ENCODE measurements at regions not wholly inside any gene's neighbourhood (a gene's known extent, or its start where the extent isn't known, plus 50 kb on each side); places are given as distances from the start of the nearest gene placed in this dataset.

DNA sequence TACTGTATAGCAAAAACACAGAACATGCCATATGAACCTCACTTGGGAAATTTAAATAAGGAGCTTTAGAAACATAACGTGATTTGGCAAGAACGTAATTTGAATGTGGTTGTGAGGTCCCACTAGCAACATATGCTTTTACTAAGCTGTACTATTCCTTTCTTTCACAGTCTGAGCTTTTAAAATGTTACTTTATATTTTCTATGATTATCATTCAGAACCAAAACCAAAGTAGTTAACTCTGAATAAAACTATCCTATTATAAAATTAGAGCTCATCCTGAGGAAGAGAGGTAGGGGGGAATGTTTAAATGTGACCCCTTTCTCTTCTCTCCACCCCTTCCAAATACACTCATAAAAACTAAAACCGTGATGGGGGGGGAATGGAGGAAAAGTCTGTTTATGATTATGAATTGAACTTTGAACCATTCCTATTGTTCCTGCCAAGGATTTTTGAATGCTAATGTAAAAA lies 435.7 kb downstream of the NFIB start:
- TF ChIP-seq PML (IDR thresholded peaks at IDR 0.05; ENCODE audit: low read length) (no peak), CHD2 (IDR thresholded peaks at IDR 0.05; ENCODE audit: borderline replicate concordance, low read depth, low read length) (no peak), EZH2 (IDR thresholded peaks at IDR 0.05; ENCODE audit: borderline replicate concordance, control insufficient read depth, low read depth, low read length) (no peak), CEBPB (IDR thresholded peaks at IDR 0.05; ENCODE audit: borderline replicate concordance in 1 of 2, low read depth in 2 of 2, low read length in 2 of 2) (no peak), JUNB (IDR thresholded peaks at IDR 0.05) (no peak), EGR1 (IDR thresholded peaks at IDR 0.05; ENCODE audit: borderline replicate concordance in 1 of 2, low read depth in 2 of 2, low read length in 2 of 2) (no peak)
- TF ChIP-seq, protein P1, sequence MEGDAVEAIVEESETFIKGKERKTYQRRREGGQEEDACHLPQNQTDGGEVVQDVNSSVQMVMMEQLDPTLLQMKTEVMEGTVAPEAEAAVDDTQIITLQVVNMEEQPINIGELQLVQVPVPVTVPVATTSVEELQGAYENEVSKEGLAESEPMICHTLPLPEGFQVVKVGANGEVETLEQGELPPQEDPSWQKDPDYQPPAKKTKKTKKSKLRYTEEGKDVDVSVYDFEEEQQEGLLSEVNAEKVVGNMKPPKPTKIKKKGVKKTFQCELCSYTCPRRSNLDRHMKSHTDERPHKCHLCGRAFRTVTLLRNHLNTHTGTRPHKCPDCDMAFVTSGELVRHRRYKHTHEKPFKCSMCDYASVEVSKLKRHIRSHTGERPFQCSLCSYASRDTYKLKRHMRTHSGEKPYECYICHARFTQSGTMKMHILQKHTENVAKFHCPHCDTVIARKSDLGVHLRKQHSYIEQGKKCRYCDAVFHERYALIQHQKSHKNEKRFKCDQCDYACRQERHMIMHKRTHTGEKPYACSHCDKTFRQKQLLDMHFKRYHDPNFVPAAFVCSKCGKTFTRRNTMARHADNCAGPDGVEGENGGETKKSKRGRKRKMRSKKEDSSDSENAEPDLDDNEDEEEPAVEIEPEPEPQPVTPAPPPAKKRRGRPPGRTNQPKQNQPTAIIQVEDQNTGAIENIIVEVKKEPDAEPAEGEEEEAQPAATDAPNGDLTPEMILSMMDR (IDR thresholded peaks at IDR 0.05 in 2 of 3, conservative IDR thresholded peaks at IDR 0.05 in 1 of 3; ENCODE audit: control insufficient read depth in 2 of 3, extremely low read depth in 1 of 3, insufficient read depth in 1 of 3, low read depth in 3 of 3, low read length in 3 of 3), result no peak
- TF ChIP-seq, protein P2, sequence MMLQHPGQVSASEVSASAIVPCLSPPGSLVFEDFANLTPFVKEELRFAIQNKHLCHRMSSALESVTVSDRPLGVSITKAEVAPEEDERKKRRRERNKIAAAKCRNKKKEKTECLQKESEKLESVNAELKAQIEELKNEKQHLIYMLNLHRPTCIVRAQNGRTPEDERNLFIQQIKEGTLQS (IDR thresholded peaks at IDR 0.05; ENCODE audit: borderline replicate concordance, extremely low read depth, low read depth, low read length), result no peak
